ENCODE measurements at regions not wholly inside any gene's neighbourhood (a gene's known extent, or its start where the extent isn't known, plus 50 kb on each side); places are given as distances from the start of the nearest gene placed in this dataset.
"Not testable (repeated sequence)": the region's sequence is repeated elsewhere in the genome, so short reads cannot be mapped to it uniquely, and the experiment has no call there.

- no peak for DNase-seq
These were observed 102.2 kb upstream of the DAB2 start for GRCh38 chr5:39526914-39527477.

DNA sequence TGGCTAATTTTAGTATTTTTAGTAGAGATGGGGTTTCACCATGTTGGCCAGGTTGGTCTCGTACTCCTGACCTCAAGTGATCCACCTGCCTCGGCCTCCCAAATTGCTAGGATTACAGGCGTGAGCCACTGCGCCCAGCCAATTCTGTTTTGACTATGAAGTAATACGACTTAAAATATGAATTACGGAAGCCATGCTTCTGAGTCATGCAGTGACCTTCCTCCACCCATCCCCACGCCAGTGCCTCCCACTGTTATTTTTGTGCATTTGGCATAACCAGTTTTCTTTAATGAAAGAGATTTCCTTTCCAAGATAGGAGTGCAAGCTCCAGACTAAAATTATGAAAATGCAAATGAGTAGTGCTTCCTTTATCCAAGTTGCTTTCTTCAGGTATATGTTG is 101.0 kb upstream of the DAB2 start:
- DNase-seq, result not testable (repeated sequence)

DNA sequence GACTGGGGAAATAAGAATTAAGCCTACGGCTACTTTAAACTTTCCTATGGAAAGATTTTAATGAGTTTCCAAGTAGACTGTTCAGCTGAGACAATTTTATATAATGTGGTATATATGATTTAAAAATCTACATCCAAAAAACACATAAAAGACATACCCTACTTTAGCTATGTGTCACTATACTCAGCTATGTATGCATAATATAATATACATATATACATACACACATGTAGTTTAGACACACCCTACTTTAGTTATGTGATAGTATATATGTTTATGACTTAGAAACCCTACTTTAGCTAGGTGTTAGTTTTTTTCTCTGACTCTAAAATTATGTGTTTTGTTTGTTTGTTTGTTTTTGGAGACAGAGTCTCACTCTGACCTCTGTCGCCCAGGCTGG is 100.5 kb upstream of the DAB2 start:
- DNase-seq, result no peak

- no peak for DNase-seq
These were observed 99.0 kb upstream of the DAB2 start for GRCh38 chr5:39523821-39524220.

- DNase-seq, result no peak
These were observed 97.3 kb upstream of the DAB2 start for GRCh38 chr5:39521940-39522590.

- no peak for DNase-seq
These were observed 96.5 kb upstream of the DAB2 start for GRCh38 chr5:39521098-39521860.

GRCh38 chr5:39520232-39520572 is 95.4 kb upstream of the DAB2 start:
- no peak for DNase-seq

DNA sequence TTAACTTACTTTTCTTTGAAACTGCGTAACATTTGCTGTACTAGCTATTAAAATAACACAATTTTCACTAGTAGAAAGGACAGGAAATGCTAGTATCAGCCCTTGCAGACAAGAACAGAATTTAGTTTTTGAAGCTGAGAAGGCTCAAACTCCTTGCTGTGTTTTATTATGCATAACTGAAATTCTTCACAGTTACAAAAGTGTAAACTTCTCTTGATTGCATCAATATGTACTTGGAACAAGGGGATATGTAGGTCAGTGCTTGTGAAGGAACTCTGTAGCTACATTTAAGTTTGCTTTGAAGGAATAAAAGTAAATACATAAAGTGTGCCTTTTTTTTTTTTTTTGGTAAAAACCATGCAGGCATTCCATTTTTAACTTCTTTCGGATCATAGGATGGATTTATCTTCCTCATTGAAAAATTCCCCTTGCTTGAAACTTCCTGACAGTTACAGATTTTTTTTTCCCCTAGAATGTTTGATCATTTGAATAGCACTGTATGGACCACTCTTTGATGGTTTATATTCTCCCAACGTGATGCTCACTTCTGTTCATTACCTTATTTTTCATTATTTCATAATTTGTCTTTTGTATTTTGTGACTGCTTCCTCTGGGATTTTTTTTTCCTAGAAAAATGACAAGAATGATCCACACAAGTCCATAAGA is 94.9 kb upstream of the DAB2 start:
- no peak for DNase-seq

- no peak for DNase-seq
These were observed 94.3 kb upstream of the DAB2 start for GRCh38 chr5:39519079-39519478.

DNA sequence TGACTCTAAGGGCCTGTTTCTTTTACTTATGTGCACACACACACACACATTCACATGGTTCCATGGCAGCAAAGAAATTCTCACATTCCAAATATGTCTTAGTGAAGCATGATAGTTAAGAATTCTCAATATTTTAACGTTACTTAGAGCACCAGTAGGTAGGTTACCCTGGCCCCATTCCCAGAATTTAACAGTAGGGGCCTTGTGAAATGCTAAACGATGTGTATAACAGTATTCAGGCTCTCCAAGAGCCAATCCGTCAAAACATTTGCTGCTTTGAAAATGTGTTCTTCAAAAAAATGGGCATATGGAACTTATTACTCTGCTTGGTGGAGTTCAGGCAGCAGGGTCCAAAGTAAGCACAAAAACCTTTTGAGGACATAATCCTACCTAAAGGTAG is 93.7 kb upstream of the DAB2 start:
- DNase-seq, result no peak

GRCh38 chr5:39517800-39518199 is 93.0 kb upstream of the DAB2 start:
- DNase-seq, result no peak

DNA sequence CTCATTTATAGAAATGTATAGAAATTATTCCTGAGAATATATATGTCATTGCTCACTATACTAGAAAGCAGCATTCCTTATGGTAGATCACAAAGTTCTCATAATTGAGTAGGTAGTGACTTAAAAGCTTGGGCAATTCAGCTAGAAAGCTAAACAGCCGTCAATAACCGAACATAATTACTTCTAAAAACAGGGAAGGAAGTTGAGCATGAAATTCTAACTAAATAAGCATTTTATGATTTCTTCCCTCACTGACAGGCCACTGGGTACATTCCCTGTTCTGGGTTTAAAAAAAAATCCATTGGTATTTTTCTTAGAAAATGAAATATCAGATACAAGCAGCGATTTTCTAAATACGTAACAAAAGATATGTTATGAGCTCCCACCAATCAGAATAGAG is 91.1 kb upstream of the DAB2 start:
- no peak for DNase-seq

- DNase-seq, result no peak
These were observed 88.5 kb upstream of the DAB2 start for GRCh38 chr5:39513236-39513635.

GRCh38 chr5:39506211-39506610 is 81.4 kb upstream of the DAB2 start:
- DNase-seq, result no peak

DNA sequence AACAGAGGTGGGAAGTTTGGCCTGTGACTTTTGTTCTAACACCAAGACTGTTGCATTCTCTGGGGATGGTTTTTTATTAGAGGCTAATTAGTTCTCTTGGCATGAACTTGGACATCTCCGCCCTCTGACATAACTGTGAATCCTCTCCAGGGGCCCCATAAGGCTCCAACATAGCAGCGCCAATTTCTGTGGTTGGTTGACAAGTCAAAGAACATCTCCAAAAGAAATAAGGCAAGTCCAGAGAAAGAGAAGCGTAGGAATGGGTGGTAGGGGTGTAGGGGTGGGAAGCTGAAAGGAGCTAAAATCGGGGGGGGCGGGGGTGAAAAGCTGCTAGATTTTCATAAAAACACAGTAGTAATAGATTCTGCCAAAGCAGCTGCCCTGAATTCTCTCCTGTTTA is 81.0 kb upstream of the DAB2 start:
- DNase-seq, result no peak

DNA sequence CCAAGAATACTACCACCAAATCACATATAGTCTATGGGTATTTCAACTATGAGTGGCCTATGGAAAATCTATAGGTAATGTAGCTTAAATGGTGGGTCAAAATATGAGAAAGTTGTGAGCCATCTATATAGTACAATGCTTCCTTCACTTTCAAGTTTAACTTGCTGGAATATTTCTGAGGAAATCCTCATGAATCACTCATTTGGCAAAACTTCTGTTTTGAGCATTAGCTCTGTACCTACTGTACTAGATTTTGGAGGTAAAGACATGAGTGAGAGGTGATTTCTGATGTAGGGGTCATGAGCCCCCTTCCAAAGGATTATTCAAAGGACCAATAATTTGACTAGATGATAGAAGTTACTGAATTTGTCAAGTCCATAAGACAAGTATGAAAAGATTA is 80.6 kb upstream of the DAB2 start:
- DNase-seq, result no peak

DNA sequence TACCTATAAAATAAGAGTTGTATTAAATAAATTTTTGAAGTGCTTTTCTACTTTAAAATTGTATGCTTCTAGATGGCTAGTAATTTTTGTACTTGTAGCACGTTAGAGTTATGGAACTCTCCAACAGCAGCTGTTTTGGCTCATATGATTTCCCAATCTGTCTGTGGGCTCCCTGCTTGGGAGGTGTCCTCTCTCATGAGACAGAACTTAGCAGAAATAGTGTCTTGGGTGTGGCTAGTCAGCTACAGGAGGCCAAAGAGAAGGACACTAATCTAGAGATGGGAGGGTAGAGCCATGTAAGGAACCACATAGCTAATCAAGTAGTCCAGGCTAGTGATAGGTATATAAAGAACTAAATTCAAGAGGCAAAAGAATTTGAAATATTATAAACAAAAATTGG is 78.4 kb upstream of the DAB2 start:
- no peak for DNase-seq

- no peak for DNase-seq
These were observed 77.9 kb upstream of the DAB2 start for GRCh38 chr5:39502704-39503103.

- no peak for DNase-seq
These were observed 76.6 kb upstream of the DAB2 start for GRCh38 chr5:39501397-39501796.

GRCh38 chr5:39500551-39501175 is 75.9 kb upstream of the DAB2 start:
- DNase-seq, result no peak

GRCh38 chr5:39498278-39498952 is 73.6 kb upstream of the DAB2 start:
- no peak for DNase-seq

- DNase-seq, result no peak
These were observed 72.5 kb upstream of the DAB2 start for GRCh38 chr5:39497322-39497721.

DNA sequence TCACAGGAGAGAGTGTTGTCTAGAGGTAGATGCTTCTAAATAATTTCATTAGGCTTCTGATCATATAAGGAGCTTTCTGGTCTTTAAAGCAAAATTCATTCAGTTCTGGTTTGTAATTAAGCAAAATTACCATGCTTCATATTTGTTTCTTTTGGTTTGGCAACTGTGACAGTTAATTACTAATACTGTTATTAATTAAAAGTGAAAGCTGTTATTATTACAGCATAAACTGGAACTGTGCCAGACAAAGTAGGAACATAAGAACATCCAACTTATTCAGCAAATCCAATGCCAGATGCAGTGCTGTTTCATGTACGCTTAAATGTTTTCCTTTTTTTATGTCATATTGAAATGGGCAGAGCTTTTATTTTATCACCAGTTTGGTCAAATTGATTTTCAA is 70.4 kb upstream of the DAB2 start:
- no peak for DNase-seq

Measured in midbrain (tissue), 1 donor.